Mesendoderm (in vitro differentiated cells): ENCODE measurements at regions not wholly inside any gene's neighbourhood (a gene's known extent, or its start where the extent isn't known, plus 50 kb on each side); places are given as distances from the start of the nearest gene placed in this dataset.

Source experiments
- DNase-seq: peaks from one replicate; pipeline ENCODE4 v3.0.0; 2013
- H2AK5ac ChIP-seq: 2 replicates; pipeline ENCODE4 v1.6.1; 2013; ENCODE audit warnings: low read length, inconsistent platforms
- H2BK120ac ChIP-seq: 2 replicates; pipeline ENCODE4 v1.6.1; 2013; ENCODE audit warnings: low read depth, mild to moderate bottlenecking, low read length, moderate library complexity, mixed read lengths
- H2BK15ac ChIP-seq: replicated peaks from 2 replicates; pipeline ENCODE4 v1.6.1; 2013; ENCODE audit warnings: low read depth, mild to moderate bottlenecking, moderate library complexity
- H2BK5ac ChIP-seq: 2 replicates; pipeline ENCODE4 v1.6.1; 2013; ENCODE audit warnings: low read length, inconsistent platforms
- H3K18ac ChIP-seq: 2 replicates; pipeline ENCODE4 v1.6.1; 2013; ENCODE audit warnings: mild to moderate bottlenecking, low read length, mixed read lengths
- H3K23ac ChIP-seq: one replicate; pipeline ENCODE4 v1.6.1; 2013; ENCODE audit warnings: low read length
- H3K27ac ChIP-seq: 2 replicates; pipeline ENCODE4 v1.5.1; 2013; ENCODE audit warnings: low read depth, mild to moderate bottlenecking, inconsistent platforms, low read length, moderate library complexity
- H3K27me3 ChIP-seq: 2 replicates; pipeline ENCODE4 v1.6.1; 2013; ENCODE audit warnings: low read length, control low read depth, mild to moderate bottlenecking, inconsistent platforms; ENCODE audit not compliant: insufficient read depth, poor library complexity
- H3K36me3 ChIP-seq: 2 replicates; pipeline ENCODE4 v1.6.1; 2013; ENCODE audit warnings: low read length, inconsistent platforms; ENCODE audit not compliant: control insufficient read depth, insufficient read depth
- H3K4ac ChIP-seq: one replicate; pipeline ENCODE4 v1.6.1; 2013; ENCODE audit warnings: low read depth, mild to moderate bottlenecking, low read length, moderate library complexity
- H3K4me1 ChIP-seq: 2 replicates; pipeline ENCODE4 v1.6.1; 2013; ENCODE audit warnings: low read depth, low read length, inconsistent platforms; ENCODE audit not compliant: control insufficient read depth
- H3K4me2 ChIP-seq: 2 replicates; pipeline ENCODE4 v1.6.1; 2013; ENCODE audit warnings: low read length
- H3K4me3 ChIP-seq: 2 replicates; pipeline ENCODE4 v1.5.1; 2013; ENCODE audit warnings: mild to moderate bottlenecking, low read length
- H3K56ac ChIP-seq: one replicate; pipeline ENCODE4 v1.6.1; 2013; ENCODE audit warnings: low read length
- H3K79me1 ChIP-seq: 2 replicates; pipeline ENCODE4 v1.6.1; 2013; ENCODE audit warnings: low read length, inconsistent platforms
- H3K79me2 ChIP-seq: 2 replicates; pipeline ENCODE4 v1.6.1; 2013; ENCODE audit warnings: mild to moderate bottlenecking, low read length; ENCODE audit not compliant: control insufficient read depth, insufficient read depth
- H3K9ac ChIP-seq: 2 replicates; pipeline ENCODE4 v1.6.1; 2013; ENCODE audit warnings: low read length, inconsistent platforms
- H4K5ac ChIP-seq: one replicate; pipeline ENCODE4 v1.6.1; 2013; ENCODE audit warnings: low read length
- H4K8ac ChIP-seq: one replicate; pipeline ENCODE4 v1.6.1; 2013; ENCODE audit warnings: low read depth, mild to moderate bottlenecking, control low read depth, low read length, moderate library complexity
- WGBS: extraction: QIAGEN DNeasy Blood & Tissue Kit; methylation state at CpG from one replicate; pipeline ENCODE4 v1.1.7; 2013; ENCODE audit warnings: low lambda C conversion rate, missing lambda C conversion rate; ENCODE audit not compliant: insufficient coverage; ENCODE audit errors: extremely low coverage; 5-methylcytosine and 5-hydroxymethylcytosine counted together

GRCh38 chr3:59313365-59313764 lies 263.5 kb upstream of the CFAP20DC start:
- Histone ChIP-seq H3K27me3 (no peaks in the 10 kb centered on the region), H2AK5ac (no peak overlapping the region), H2BK15ac (no peak overlapping the region), H3K4ac (no peak overlapping the region), H3K4me2 (no peak overlapping the region), H2BK120ac (no peak overlapping the region), H2BK5ac (no peak overlapping the region), H3K9ac (no peak overlapping the region), H3K36me3 (no peaks in the 10 kb centered on the region), H3K56ac (no peak overlapping the region), H3K23ac (no peak overlapping the region), H3K4me1 (no peaks in the 10 kb centered on the region), H3K79me2 (no peaks in the 10 kb centered on the region), H4K5ac (no peak overlapping the region), H3K18ac (no peak overlapping the region), H3K79me1 (no peaks in the 10 kb centered on the region), H4K8ac (no peak overlapping the region), H3K27ac (no peak overlapping the region), H3K4me3 (no peak overlapping the region)
- no CpG with 5 or more reads among the region's 2 CpGs for WGBS
- DNase-seq, result peak; percentile 68

GRCh38 chr3:59311231-59311630 lies 261.4 kb upstream of the CFAP20DC start:
- H3K79me2 ChIP-seq, result no peaks in the 10 kb centered on the region
- no peak overlapping the region for H3K23ac ChIP-seq
- H2AK5ac ChIP-seq, result no peak overlapping the region
- no peak overlapping the region for H3K4me2 ChIP-seq
- no peaks in the 10 kb centered on the region for H3K4me1 ChIP-seq
- WGBS, result no CpG with 5 or more reads among the region's 3 CpGs
- no peak overlapping the region for H2BK5ac ChIP-seq
- H4K8ac ChIP-seq, result no peak overlapping the region
- no peaks in the 10 kb centered on the region for H3K36me3 ChIP-seq
- H3K18ac ChIP-seq, result no peak overlapping the region
- no peak overlapping the region for H3K9ac ChIP-seq
- no peak overlapping the region for H2BK15ac ChIP-seq
- no peak overlapping the region for H4K5ac ChIP-seq
- H3K27me3 ChIP-seq, result no peaks in the 10 kb centered on the region
- H3K4me3 ChIP-seq, result no peak overlapping the region
- H3K27ac ChIP-seq, result no peak overlapping the region
- DNase-seq, result no peak
- H2BK120ac ChIP-seq, result no peak overlapping the region
- no peak overlapping the region for H3K56ac ChIP-seq
- H3K79me1 ChIP-seq, result no peaks in the 10 kb centered on the region
- no peak overlapping the region for H3K4ac ChIP-seq

- Histone ChIP-seq H4K5ac (no peak overlapping the region), H3K36me3 (no peaks in the 10 kb centered on the region), H3K9ac (no peak overlapping the region), H3K56ac (no peak overlapping the region), H3K27ac (no peak overlapping the region), H3K4me3 (no peak overlapping the region), H2BK120ac (no peak overlapping the region), H3K79me1 (no peaks in the 10 kb centered on the region), H2BK5ac (no peak overlapping the region), H3K18ac (no peak overlapping the region), H3K4me2 (no peak overlapping the region), H2AK5ac (no peak overlapping the region), H2BK15ac (no peak overlapping the region), H3K27me3 (no peaks in the 10 kb centered on the region), H3K23ac (no peak overlapping the region), H3K4ac (no peak overlapping the region), H4K8ac (no peak overlapping the region), H3K79me2 (no peaks in the 10 kb centered on the region), H3K4me1 (no peaks in the 10 kb centered on the region)
- DNase-seq, result no peak
- no CpG with 5 or more reads among the region's 2 CpGs for WGBS
These were observed 260.9 kb upstream of the CFAP20DC start for GRCh38 chr3:59310736-59311135.

GRCh38 chr3:59308684-59309083 lies 258.9 kb upstream of the CFAP20DC start:
- no peaks in the 10 kb centered on the region for H3K4me1 ChIP-seq
- H3K18ac ChIP-seq, result no peak overlapping the region
- H3K56ac ChIP-seq, result no peak overlapping the region
- no peak overlapping the region for H4K5ac ChIP-seq
- H3K79me2 ChIP-seq, result no peaks in the 10 kb centered on the region
- no peak overlapping the region for H3K23ac ChIP-seq
- H2BK15ac ChIP-seq, result no peak overlapping the region
- no peaks in the 10 kb centered on the region for H3K36me3 ChIP-seq
- H3K4me2 ChIP-seq, result no peak overlapping the region
- no peak overlapping the region for H3K4ac ChIP-seq
- H3K4me3 ChIP-seq, result no peak overlapping the region
- no peak overlapping the region for H2BK120ac ChIP-seq
- H3K27ac ChIP-seq, result no peak overlapping the region
- WGBS, result no CpG with 5 or more reads among the region's 4 CpGs
- no peak overlapping the region for H3K9ac ChIP-seq
- no peak overlapping the region for H2AK5ac ChIP-seq
- H3K27me3 ChIP-seq, result no peaks in the 10 kb centered on the region
- peak; percentile 19 for DNase-seq
- no peak overlapping the region for H4K8ac ChIP-seq
- no peak overlapping the region for H2BK5ac ChIP-seq
- H3K79me1 ChIP-seq, result no peaks in the 10 kb centered on the region

GRCh38 chr3:59308001-59308400 lies 258.2 kb upstream of the CFAP20DC start:
- H2BK5ac ChIP-seq, result no peak overlapping the region
- H3K56ac ChIP-seq, result no peak overlapping the region
- no CpG with 5 or more reads among the region's 1 CpG for WGBS
- no peak for DNase-seq
- H3K27me3 ChIP-seq, result no peaks in the 10 kb centered on the region
- H3K18ac ChIP-seq, result no peak overlapping the region
- no peak overlapping the region for H3K4me2 ChIP-seq
- H3K9ac ChIP-seq, result no peak overlapping the region
- no peak overlapping the region for H2BK15ac ChIP-seq
- no peak overlapping the region for H4K8ac ChIP-seq
- H3K27ac ChIP-seq, result no peak overlapping the region
- no peaks in the 10 kb centered on the region for H3K36me3 ChIP-seq
- no peak overlapping the region for H3K4ac ChIP-seq
- no peaks in the 10 kb centered on the region for H3K79me2 ChIP-seq
- no peaks in the 10 kb centered on the region for H3K4me1 ChIP-seq
- H3K79me1 ChIP-seq, result no peaks in the 10 kb centered on the region
- no peak overlapping the region for H4K5ac ChIP-seq
- H3K23ac ChIP-seq, result no peak overlapping the region
- no peak overlapping the region for H2AK5ac ChIP-seq
- H2BK120ac ChIP-seq, result no peak overlapping the region
- H3K4me3 ChIP-seq, result no peak overlapping the region

- Histone ChIP-seq H3K4me3 (no peak overlapping the region), H2AK5ac (no peak overlapping the region), H2BK120ac (no peak overlapping the region), H3K4ac (no peak overlapping the region), H3K79me1 (no peaks in the 10 kb centered on the region), H3K4me1 (no peaks in the 10 kb centered on the region), H4K5ac (no peak overlapping the region), H3K9ac (no peak overlapping the region), H3K18ac (no peak overlapping the region), H3K23ac (no peak overlapping the region), H2BK15ac (no peak overlapping the region), H2BK5ac (no peak overlapping the region), H3K36me3 (no peaks in the 10 kb centered on the region), H3K56ac (no peak overlapping the region), H4K8ac (no peak overlapping the region), H3K4me2 (no peak overlapping the region), H3K79me2 (no peaks in the 10 kb centered on the region), H3K27me3 (no peaks in the 10 kb centered on the region), H3K27ac (no peak overlapping the region)
- no CpG with 5 or more reads among the region's 3 CpGs for WGBS
- no peak for DNase-seq
These were observed 256.6 kb upstream of the CFAP20DC start for GRCh38 chr3:59306436-59306835.
